Bronchial epithelial cell (primary cell): ENCODE measurements at regions not wholly inside any gene's neighbourhood (a gene's known extent, or its start where the extent isn't known, plus 50 kb on each side); places are given as distances from the start of the nearest gene placed in this dataset.

Experiments used
- DNase-seq: peaks from one replicate; pipeline ENCODE4 v3.0.0-alpha.2; 2010; ENCODE audit warnings: low read depth
- FAIRE-seq: peaks from 2 replicates; lab custom pipeline; 2011; peaks lifted over from hg19 to GRCh38; lab: Jason Lieb, UNC
- H3K27me3 ChIP-seq: 2 replicates; pipeline ENCODE4 v1.5.1; 2011; ENCODE audit warnings: low read length; ENCODE audit not compliant: control insufficient read depth, insufficient read depth
- H3K36me3 ChIP-seq: 2 replicates; pipeline ENCODE4 v1.5.1; 2011; ENCODE audit warnings: low read length; ENCODE audit not compliant: control insufficient read depth, insufficient read depth
- H3K4me3 ChIP-seq: 2 replicates; pipeline ENCODE4 v1.5.1; 2011; ENCODE audit warnings: mild to moderate bottlenecking, low read depth, low read length, control low read depth
- TF ChIP-seq, protein P1 (sequence below): IDR thresholded peaks from 2 replicates; pipeline ENCODE4 v1.5.1; 2011; ENCODE audit warnings: mild to moderate bottlenecking, moderate library complexity, low read length, control low read depth, inconsistent platforms; ENCODE audit not compliant: insufficient read depth, severe bottlenecking

DNA sequence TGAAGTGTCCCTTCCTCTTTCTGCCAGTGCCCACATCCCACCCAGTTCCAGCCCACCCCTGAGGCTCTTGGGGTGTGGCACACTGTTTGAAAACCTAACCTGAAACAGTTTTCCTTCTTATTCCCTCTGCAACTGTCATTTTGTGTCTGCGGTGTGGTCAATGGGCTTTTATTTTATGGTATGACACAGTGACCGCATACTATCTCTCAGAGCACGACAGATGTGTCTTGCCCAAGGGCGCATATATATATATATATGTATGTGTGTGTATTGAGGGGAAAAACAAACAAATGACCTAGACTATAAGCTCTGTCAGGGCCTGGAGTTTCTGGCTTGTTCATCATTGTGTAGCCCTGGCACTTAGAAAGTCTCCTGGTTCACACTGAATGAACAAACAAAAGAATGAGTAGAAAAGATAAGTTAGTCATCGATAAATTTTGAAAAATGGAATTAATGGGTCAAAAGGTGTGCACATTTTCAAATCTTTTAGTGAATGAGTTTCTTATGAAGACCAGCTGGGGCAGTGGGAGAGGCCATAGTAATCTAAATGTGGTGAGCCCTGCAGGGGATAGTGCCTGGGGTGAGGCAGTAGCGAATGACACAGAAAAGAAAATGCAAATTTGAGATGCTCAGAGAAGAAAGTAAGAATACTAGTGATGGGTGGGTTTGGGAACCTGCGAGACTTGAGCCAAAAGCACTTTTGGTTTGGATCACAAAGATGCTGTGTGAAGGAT, 198.4 kb downstream of the SNX10 start:
- DNase-seq: no peak
- no peak for FAIRE-seq
- H3K36me3 ChIP-seq: no peaks in the 10 kb centered on the region
- H3K27me3 ChIP-seq: peaks cover 3% of the 10 kb centered on the region
- H3K4me3 ChIP-seq: no peak overlapping the region
- TF ChIP-seq, protein P1, sequence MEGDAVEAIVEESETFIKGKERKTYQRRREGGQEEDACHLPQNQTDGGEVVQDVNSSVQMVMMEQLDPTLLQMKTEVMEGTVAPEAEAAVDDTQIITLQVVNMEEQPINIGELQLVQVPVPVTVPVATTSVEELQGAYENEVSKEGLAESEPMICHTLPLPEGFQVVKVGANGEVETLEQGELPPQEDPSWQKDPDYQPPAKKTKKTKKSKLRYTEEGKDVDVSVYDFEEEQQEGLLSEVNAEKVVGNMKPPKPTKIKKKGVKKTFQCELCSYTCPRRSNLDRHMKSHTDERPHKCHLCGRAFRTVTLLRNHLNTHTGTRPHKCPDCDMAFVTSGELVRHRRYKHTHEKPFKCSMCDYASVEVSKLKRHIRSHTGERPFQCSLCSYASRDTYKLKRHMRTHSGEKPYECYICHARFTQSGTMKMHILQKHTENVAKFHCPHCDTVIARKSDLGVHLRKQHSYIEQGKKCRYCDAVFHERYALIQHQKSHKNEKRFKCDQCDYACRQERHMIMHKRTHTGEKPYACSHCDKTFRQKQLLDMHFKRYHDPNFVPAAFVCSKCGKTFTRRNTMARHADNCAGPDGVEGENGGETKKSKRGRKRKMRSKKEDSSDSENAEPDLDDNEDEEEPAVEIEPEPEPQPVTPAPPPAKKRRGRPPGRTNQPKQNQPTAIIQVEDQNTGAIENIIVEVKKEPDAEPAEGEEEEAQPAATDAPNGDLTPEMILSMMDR: no peak

DNA sequence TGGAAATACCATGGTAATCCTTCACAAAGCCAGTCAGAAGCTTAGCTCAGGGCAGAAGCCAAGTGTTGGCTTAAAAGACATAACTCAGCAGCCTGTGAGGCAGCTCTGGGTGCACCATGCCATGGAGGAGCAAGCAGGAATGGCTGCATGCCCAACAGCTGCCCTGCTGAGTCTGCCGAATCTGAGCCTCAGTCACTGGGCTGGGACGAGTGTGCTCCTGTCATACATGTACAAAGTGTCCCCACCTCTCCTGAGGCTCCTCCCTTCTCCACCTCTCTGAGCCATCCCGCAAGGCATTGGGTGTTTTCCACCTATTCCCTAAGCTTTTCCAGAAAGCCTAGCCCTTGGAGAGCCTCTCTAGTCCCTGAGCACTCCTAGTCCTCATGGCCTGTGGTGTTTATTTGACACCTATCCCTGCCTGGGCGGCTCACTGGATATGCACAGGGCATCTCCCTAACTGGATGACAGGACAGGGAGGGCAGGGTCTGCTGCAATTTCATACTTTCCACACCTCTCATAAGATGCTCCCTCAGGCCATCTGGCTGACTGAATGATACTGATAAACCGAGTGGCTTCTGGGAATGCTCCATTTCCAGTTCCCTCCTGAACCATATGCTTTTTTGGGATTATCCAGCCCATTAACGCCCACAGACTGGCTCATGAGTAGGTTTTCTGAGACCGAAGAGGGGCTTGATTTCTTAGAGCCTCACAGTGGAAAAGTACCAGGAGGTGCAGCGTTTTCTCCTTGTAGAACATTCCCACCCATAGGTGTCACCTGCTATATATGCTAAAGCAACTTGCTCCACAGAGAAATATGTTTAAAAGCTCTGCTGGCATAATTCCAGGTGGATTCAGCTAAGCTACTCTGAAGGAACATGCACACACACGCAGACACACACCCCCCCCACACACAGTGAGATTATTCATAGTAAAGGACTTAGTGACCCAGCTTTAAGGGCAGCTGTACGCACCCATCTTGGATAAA, 199.3 kb downstream of the SNX10 start:
- DNase-seq (peak; percentile 92), FAIRE-seq (no peak)
- TF ChIP-seq, protein P1: no peak
- no peak overlapping the region for H3K4me3 ChIP-seq
- H3K27me3 ChIP-seq: peaks cover 3% of the 10 kb centered on the region
- H3K36me3 ChIP-seq: no peaks in the 10 kb centered on the region

DNA sequence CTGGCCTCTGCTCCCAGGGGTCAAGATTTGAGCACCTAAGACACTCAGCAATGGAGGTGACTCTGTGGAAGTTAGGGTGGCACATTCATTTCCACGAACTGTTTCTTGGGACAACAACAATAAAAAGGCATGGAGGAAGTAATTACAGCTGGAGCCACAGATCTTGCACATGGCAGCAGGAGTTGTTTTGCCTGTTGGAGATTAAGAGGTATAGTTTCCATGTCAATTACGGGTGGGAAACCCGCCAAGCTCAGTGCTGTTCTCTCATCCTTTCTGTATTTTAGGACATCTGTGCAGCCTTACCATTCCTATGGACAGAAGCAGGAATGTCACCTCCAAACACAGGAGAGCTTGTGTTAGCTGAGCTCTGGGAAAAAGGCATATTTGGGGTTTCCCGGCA, 201.2 kb downstream of the SNX10 start:
- H3K4me3 ChIP-seq: no peak overlapping the region
- no peak for FAIRE-seq

DNA sequence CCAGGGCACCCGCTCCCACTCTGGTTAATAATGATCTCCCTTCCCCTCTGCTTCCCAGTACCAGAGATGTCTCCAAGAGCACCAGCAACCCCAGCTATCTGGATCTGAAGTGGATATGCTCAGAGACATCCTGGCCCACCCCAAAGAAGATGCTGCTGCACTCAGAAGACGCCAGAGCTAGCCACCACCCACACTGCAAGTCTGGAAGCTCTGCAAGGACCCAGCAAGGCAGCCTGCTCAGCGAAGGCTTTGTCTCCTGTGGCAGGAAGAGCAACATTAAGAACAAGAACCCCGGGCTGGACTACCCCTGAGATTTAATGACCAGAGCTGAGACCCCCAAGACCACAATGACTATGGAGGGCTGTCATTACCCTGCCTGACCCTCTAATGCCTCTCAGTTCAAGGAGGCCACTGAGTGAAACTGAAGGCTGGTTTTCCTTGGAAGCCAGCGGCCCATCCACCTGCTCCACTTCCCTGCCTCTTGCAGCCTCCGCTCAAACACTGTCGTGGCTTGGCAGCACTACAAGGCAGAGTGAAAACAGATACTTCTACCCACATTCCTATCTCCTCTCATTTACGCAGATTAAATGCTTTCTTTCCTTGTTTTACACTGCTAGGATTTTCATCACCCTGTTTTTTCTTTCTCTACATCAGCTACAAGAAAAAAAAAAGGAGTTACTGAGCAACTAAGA, 202.2 kb downstream of the SNX10 start:
- DNase-seq: no peak
- Histone ChIP-seq H3K4me3 (no peak overlapping the region), H3K36me3 (no peaks in the 10 kb centered on the region), H3K27me3 (peaks cover 3% of the 10 kb centered on the region)
- TF ChIP-seq, protein P1: no peak
- FAIRE-seq: no peak

More for the DNA sequence above, 201.2 kb downstream of the SNX10 start:
- TF ChIP-seq, protein P1: no peak
- no peak for DNase-seq
- Histone ChIP-seq H3K36me3 (no peaks in the 10 kb centered on the region), H3K27me3 (peaks cover 3% of the 10 kb centered on the region)

DNA sequence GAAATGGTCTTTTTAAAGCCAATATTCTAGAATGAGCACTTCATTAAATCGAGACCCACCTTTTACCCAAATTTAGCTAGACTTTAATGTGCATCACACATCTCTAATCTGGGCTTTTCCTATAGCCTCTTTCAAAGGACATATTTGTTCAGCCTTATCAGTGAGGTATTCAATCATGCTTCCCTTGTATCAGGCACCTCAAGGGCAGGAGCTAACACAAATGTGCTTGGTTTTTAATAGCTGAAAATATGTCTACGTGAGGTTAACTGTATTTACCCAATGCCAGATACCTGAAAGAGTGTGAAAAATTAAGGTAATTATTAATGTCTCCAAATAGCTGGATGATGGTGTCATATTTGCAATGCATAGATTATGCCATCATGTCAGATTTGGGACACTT, 203.9 kb downstream of the SNX10 start:
- no peaks in the 10 kb centered on the region for H3K36me3 ChIP-seq
- FAIRE-seq: no peak
- no peak overlapping the region for H3K4me3 ChIP-seq
- TF ChIP-seq, protein P1: no peak
- DNase-seq: no peak
- H3K27me3 ChIP-seq: peaks cover 3% of the 10 kb centered on the region
